ENCODE measurements at regions not wholly inside any gene's neighbourhood (a gene's known extent, or its start where the extent isn't known, plus 50 kb on each side); places are given as distances from the start of the nearest gene placed in this dataset.

DNA sequence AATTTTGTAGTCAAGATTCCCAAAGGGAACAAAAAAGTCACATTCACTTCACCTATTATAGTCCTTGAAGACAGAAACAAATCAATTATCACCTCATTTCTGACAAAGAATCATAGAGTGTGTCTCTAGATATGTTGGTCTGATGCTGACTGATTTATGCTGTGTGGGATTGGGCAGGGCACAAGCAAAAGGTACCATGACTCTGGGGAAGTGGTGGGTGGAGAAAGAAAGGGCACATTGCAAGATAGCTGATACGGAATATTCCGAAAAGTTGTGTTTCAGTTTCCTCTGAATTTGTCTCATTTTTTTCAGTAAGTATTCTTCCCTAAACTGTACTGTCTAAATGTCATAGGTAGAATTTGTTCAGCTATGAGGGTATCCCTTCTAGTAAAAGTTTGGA lies 268.0 kb downstream of the MREG start:
- TF ChIP-seq, protein P1, sequence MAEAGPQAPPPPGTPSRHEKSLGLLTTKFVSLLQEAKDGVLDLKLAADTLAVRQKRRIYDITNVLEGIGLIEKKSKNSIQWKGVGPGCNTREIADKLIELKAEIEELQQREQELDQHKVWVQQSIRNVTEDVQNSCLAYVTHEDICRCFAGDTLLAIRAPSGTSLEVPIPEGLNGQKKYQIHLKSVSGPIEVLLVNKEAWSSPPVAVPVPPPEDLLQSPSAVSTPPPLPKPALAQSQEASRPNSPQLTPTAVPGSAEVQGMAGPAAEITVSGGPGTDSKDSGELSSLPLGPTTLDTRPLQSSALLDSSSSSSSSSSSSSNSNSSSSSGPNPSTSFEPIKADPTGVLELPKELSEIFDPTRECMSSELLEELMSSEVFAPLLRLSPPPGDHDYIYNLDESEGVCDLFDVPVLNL (IDR thresholded peaks at IDR 0.05; ENCODE audit: low read depth, low read length), result no peak
- TF ChIP-seq EP300 (IDR thresholded peaks at IDR 0.05; ENCODE audit: borderline replicate concordance in 1 of 2, control insufficient read depth in 1 of 2, low read depth in 2 of 2, low read length in 2 of 2) (no peak), NBN (IDR thresholded peaks at IDR 0.05) (no peak), ATF7 (IDR thresholded peaks at IDR 0.05; ENCODE audit: low read depth) (no peak), NR2C2 (IDR thresholded peaks at IDR 0.05; ENCODE audit: borderline replicate concordance, control insufficient read depth, insufficient read length, low read depth) (no peak), EZH2 (IDR thresholded peaks at IDR 0.05; ENCODE audit: borderline replicate concordance, control insufficient read depth, low read depth, low read length) (no peak), SP1 (IDR thresholded peaks at IDR 0.05; ENCODE audit: low read depth, low read length) (no peak)
- TF ChIP-seq, protein P2, sequence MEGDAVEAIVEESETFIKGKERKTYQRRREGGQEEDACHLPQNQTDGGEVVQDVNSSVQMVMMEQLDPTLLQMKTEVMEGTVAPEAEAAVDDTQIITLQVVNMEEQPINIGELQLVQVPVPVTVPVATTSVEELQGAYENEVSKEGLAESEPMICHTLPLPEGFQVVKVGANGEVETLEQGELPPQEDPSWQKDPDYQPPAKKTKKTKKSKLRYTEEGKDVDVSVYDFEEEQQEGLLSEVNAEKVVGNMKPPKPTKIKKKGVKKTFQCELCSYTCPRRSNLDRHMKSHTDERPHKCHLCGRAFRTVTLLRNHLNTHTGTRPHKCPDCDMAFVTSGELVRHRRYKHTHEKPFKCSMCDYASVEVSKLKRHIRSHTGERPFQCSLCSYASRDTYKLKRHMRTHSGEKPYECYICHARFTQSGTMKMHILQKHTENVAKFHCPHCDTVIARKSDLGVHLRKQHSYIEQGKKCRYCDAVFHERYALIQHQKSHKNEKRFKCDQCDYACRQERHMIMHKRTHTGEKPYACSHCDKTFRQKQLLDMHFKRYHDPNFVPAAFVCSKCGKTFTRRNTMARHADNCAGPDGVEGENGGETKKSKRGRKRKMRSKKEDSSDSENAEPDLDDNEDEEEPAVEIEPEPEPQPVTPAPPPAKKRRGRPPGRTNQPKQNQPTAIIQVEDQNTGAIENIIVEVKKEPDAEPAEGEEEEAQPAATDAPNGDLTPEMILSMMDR (IDR thresholded peaks at IDR 0.05 in 2 of 3, conservative IDR thresholded peaks at IDR 0.05 in 1 of 3; ENCODE audit: control insufficient read depth in 2 of 3, extremely low read depth in 1 of 3, insufficient read depth in 1 of 3, low read depth in 3 of 3, low read length in 3 of 3), result no peak
- TF ChIP-seq, protein P3, sequence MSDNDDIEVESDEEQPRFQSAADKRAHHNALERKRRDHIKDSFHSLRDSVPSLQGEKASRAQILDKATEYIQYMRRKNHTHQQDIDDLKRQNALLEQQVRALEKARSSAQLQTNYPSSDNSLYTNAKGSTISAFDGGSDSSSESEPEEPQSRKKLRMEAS (IDR thresholded peaks at IDR 0.05; ENCODE audit: low read depth, low read length), result no peak
- TF ChIP-seq, protein P4, sequence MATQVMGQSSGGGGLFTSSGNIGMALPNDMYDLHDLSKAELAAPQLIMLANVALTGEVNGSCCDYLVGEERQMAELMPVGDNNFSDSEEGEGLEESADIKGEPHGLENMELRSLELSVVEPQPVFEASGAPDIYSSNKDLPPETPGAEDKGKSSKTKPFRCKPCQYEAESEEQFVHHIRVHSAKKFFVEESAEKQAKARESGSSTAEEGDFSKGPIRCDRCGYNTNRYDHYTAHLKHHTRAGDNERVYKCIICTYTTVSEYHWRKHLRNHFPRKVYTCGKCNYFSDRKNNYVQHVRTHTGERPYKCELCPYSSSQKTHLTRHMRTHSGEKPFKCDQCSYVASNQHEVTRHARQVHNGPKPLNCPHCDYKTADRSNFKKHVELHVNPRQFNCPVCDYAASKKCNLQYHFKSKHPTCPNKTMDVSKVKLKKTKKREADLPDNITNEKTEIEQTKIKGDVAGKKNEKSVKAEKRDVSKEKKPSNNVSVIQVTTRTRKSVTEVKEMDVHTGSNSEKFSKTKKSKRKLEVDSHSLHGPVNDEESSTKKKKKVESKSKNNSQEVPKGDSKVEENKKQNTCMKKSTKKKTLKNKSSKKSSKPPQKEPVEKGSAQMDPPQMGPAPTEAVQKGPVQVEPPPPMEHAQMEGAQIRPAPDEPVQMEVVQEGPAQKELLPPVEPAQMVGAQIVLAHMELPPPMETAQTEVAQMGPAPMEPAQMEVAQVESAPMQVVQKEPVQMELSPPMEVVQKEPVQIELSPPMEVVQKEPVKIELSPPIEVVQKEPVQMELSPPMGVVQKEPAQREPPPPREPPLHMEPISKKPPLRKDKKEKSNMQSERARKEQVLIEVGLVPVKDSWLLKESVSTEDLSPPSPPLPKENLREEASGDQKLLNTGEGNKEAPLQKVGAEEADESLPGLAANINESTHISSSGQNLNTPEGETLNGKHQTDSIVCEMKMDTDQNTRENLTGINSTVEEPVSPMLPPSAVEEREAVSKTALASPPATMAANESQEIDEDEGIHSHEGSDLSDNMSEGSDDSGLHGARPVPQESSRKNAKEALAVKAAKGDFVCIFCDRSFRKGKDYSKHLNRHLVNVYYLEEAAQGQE (IDR thresholded peaks at IDR 0.05; ENCODE audit: low read depth, low read length), result no peak
- TF ChIP-seq, protein P5, sequence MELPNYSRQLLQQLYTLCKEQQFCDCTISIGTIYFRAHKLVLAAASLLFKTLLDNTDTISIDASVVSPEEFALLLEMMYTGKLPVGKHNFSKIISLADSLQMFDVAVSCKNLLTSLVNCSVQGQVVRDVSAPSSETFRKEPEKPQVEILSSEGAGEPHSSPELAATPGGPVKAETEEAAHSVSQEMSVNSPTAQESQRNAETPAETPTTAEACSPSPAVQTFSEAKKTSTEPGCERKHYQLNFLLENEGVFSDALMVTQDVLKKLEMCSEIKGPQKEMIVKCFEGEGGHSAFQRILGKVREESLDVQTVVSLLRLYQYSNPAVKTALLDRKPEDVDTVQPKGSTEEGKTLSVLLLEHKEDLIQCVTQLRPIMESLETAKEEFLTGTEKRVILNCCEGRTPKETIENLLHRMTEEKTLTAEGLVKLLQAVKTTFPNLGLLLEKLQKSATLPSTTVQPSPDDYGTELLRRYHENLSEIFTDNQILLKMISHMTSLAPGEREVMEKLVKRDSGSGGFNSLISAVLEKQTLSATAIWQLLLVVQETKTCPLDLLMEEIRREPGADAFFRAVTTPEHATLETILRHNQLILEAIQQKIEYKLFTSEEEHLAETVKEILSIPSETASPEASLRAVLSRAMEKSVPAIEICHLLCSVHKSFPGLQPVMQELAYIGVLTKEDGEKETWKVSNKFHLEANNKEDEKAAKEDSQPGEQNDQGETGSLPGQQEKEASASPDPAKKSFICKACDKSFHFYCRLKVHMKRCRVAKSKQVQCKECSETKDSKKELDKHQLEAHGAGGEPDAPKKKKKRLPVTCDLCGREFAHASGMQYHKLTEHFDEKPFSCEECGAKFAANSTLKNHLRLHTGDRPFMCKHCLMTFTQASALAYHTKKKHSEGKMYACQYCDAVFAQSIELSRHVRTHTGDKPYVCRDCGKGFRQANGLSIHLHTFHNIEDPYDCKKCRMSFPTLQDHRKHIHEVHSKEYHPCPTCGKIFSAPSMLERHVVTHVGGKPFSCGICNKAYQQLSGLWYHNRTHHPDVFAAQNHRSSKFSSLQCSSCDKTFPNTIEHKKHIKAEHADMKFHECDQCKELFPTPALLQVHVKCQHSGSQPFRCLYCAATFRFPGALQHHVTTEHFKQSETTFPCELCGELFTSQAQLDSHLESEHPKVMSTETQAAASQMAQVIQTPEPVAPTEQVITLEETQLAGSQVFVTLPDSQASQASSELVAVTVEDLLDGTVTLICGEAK (IDR thresholded peaks at IDR 0.05; ENCODE audit: borderline replicate concordance), result no peak
- TF ChIP-seq, protein P6, sequence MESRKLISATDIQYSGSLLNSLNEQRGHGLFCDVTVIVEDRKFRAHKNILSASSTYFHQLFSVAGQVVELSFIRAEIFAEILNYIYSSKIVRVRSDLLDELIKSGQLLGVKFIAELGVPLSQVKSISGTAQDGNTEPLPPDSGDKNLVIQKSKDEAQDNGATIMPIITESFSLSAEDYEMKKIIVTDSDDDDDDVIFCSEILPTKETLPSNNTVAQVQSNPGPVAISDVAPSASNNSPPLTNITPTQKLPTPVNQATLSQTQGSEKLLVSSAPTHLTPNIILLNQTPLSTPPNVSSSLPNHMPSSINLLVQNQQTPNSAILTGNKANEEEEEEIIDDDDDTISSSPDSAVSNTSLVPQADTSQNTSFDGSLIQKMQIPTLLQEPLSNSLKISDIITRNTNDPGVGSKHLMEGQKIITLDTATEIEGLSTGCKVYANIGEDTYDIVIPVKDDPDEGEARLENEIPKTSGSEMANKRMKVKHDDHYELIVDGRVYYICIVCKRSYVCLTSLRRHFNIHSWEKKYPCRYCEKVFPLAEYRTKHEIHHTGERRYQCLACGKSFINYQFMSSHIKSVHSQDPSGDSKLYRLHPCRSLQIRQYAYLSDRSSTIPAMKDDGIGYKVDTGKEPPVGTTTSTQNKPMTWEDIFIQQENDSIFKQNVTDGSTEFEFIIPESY (IDR thresholded peaks at IDR 0.05), result no peak
- TF ChIP-seq, protein P7, sequence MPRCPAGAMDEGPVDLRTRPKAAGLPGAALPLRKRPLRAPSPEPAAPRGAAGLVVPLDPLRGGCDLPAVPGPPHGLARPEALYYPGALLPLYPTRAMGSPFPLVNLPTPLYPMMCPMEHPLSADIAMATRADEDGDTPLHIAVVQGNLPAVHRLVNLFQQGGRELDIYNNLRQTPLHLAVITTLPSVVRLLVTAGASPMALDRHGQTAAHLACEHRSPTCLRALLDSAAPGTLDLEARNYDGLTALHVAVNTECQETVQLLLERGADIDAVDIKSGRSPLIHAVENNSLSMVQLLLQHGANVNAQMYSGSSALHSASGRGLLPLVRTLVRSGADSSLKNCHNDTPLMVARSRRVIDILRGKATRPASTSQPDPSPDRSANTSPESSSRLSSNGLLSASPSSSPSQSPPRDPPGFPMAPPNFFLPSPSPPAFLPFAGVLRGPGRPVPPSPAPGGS (IDR thresholded peaks at IDR 0.05; ENCODE audit: borderline replicate concordance, insufficient read depth, low read depth, low read length, poor library complexity, severe bottlenecking), result no peak
- TF ChIP-seq, protein P8, sequence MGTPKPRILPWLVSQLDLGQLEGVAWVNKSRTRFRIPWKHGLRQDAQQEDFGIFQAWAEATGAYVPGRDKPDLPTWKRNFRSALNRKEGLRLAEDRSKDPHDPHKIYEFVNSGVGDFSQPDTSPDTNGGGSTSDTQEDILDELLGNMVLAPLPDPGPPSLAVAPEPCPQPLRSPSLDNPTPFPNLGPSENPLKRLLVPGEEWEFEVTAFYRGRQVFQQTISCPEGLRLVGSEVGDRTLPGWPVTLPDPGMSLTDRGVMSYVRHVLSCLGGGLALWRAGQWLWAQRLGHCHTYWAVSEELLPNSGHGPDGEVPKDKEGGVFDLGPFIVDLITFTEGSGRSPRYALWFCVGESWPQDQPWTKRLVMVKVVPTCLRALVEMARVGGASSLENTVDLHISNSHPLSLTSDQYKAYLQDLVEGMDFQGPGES (IDR thresholded peaks at IDR 0.05), result no peak
